Hepatocyte (in vitro differentiated cells): ENCODE measurements at regions not wholly inside any gene's neighbourhood (a gene's known extent, or its start where the extent isn't known, plus 50 kb on each side); places are given as distances from the start of the nearest gene placed in this dataset.

ENCODE experiments used
- EZH2 ChIP-seq: fragments of 200-600 bp; sonication (generic); IDR thresholded peaks from 2 replicates; pipeline ENCODE4 v1.6.1; 2016; ENCODE audit warnings: antibody characterized with exemption, mild to moderate bottlenecking, borderline replicate concordance
- TF ChIP-seq, protein P1 (sequence below): fragments of 200-600 bp; sonication (generic); IDR thresholded peaks from 2 replicates; pipeline ENCODE4 v1.5.1; 2016; ENCODE audit warnings: antibody characterized with exemption, mild to moderate bottlenecking; ENCODE audit not compliant: poor library complexity

DNA sequence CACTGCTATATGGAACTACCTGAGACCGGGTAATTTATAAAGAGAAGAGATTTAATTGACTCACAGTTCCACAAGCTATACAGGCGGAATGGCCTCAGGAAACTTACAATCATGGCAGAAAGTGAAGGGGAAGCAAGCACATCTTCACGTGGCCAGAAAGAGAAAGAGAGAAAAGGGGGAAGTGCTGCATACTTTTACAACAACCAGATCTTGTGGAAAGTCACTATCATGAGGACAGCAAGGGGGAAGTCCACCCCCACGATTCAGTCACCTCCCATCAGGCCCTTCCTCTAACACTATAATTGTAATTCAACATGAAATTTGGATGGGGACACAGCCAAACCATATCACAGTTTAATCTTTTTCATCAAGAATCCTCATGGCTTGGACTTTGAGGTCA is 339.2 kb upstream of the AJAP1 start:
- TF ChIP-seq, protein P1, sequence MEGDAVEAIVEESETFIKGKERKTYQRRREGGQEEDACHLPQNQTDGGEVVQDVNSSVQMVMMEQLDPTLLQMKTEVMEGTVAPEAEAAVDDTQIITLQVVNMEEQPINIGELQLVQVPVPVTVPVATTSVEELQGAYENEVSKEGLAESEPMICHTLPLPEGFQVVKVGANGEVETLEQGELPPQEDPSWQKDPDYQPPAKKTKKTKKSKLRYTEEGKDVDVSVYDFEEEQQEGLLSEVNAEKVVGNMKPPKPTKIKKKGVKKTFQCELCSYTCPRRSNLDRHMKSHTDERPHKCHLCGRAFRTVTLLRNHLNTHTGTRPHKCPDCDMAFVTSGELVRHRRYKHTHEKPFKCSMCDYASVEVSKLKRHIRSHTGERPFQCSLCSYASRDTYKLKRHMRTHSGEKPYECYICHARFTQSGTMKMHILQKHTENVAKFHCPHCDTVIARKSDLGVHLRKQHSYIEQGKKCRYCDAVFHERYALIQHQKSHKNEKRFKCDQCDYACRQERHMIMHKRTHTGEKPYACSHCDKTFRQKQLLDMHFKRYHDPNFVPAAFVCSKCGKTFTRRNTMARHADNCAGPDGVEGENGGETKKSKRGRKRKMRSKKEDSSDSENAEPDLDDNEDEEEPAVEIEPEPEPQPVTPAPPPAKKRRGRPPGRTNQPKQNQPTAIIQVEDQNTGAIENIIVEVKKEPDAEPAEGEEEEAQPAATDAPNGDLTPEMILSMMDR = no peak
- TF ChIP-seq EZH2 = no peak
